Activated naive CD4-positive, alpha-beta T cell treated with anti-CD3 and anti-CD28 coated beads for 36 hours (primary cell): ENCODE measurements at regions not wholly inside any gene's neighbourhood (a gene's known extent, or its start where the extent isn't known, plus 50 kb on each side); places are given as distances from the start of the nearest gene placed in this dataset.
A peak's percentile ranks its signal among the peaks of the same experiment; 100 is the strongest.

ENCODE experiments used
- CTCF ChIA-PET: fragments of 350-600 bp; sonication (Branson Sonifier 250); formaldehyde crosslinking; loops from one replicate; lab custom pipeline; 2021; ENCODE audit warnings: antibody characterized with exemption; lab: Charles Lee
- DNase-seq: peaks from one replicate; pipeline ENCODE4 v3.0.0-alpha.2; 2020
- H3K27ac Mint-ChIP-seq: one replicate; pipeline ENCODE4 v1.8.0; 2021; ENCODE audit warnings: mild to moderate bottlenecking, mixed read lengths
- H3K27me3 Mint-ChIP-seq: one replicate; pipeline ENCODE4 v1.8.0; 2021; ENCODE audit warnings: low read depth, mixed read lengths
- H3K36me3 Mint-ChIP-seq: one replicate; pipeline ENCODE4 v1.8.0; 2021; ENCODE audit warnings: low read depth, mixed read lengths
- H3K4me1 Mint-ChIP-seq: one replicate; pipeline ENCODE4 v1.8.0; 2021; ENCODE audit warnings: low read depth, mixed read lengths
- H3K4me3 Mint-ChIP-seq: one replicate; pipeline ENCODE4 v1.8.0; 2021; ENCODE audit warnings: mild to moderate bottlenecking, moderate library complexity, mixed read lengths
- H3K9me3 Mint-ChIP-seq: one replicate; pipeline ENCODE4 v1.8.0; 2021; ENCODE audit warnings: mixed read lengths
- intact Hi-C: fragments of 100-400 bp; cut with micrococcal nuclease; formaldehyde crosslinking; loops from one replicate; pipeline ENCODE4 v1.15.1; 2023

DNA sequence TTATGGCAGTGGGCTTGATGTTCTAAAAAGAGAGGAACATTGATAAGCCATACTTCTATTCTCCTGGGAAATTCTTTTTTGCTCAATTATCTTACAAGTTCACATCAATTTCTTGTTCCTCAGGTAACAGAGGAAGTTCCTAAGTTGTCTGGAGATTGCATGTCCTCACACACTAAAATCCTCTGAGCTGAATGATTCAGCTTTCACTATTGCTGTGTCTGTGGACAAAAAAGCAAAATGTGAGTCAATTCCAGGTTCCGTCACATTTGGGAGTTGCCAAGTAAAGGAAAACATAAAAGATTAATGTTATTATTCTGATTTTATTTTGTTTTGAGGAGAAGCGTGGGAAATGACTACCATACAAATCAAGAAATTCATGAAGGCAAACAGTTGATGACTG lies 316.7 kb downstream of the CHRM3 start:
- Mint-ChIP-seq H3K27ac (no peak overlapping the region), H3K36me3 (peaks cover 21% of the 10 kb centered on the region)
- intact Hi-C loops = no loop called here

DNA sequence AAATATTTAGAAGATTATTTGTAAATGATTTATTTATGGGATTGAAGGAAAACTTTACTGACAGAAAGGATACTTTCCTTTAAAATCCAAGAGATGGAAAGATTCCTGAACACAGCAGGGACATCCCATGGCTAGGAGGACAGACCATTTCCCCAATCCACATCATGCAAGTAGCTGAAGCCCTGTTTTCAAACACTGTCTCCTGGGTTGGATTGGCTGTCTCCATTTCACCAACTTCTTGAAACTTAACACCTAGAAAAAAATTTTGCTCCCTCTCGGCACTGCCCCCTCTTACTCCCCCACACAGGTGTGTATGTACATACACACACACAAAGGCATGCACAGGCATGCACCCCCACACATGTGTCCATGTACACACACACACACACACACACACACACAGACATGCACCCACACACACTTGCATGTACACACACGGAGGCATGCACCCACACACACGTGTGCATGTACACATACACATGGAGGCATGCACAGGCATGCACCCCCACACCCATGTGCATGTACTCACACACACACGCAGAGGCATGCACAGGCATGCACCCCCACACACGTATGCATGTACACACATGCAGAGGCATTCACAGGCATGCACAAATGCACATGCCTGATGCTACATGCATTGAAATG lies 320.0 kb downstream of the CHRM3 start:
- Mint-ChIP-seq H3K9me3 (peaks cover 2% of the 10 kb centered on the region), H3K27me3 (no peaks in the 10 kb centered on the region), H3K4me1 (peaks cover 43% of the 10 kb centered on the region), H3K27ac (no peak overlapping the region), H3K36me3 (peaks cover 28% of the 10 kb centered on the region), H3K4me3 (no peak overlapping the region)
- DNase-seq = no peak
- CTCF ChIA-PET = interaction anchor here (1.1 kb wide), 1 partner anchor 30 kb away, joined by 3 read pairs; no protein-coding TSS in a partner anchor
- intact Hi-C loops = no loop called here

More for the DNA sequence above, 316.7 kb downstream of the CHRM3 start:
- H3K27me3 Mint-ChIP-seq = no peaks in the 10 kb centered on the region
- H3K4me1 Mint-ChIP-seq = peaks cover 20% of the 10 kb centered on the region
- H3K4me3 Mint-ChIP-seq = no peak overlapping the region
- no peaks in the 10 kb centered on the region for H3K9me3 Mint-ChIP-seq
- no peak for DNase-seq
- CTCF ChIA-PET = interaction anchor here (1.0 kb wide), 1 partner anchor 52 kb away, joined by 4 read pairs; no protein-coding TSS in a partner anchor

DNA sequence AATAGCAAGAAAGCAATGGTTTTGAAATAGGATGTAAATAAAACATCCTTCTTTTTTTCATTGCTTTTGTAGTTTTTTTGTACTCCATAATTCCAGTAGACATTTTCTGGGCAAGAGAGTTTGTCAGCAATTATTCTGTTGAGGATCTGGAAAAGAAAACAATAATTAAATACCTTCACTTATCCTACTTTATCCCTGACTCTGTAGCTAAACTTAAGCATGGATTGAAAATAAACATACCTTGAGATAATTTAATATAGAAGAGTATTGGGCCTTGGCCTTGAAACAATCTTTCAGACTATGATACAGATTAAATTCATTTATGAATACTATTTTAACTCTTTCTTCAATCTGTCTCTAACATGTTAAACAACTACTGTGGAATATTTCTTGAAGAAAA lies 321.2 kb downstream of the CHRM3 start:
- Mint-ChIP-seq H3K9me3 (peaks cover 2% of the 10 kb centered on the region), H3K27me3 (no peaks in the 10 kb centered on the region), H3K4me3 (no peak overlapping the region), H3K27ac (no peak overlapping the region), H3K4me1 (peaks cover 50% of the 10 kb centered on the region), H3K36me3 (peaks cover 31% of the 10 kb centered on the region)
- no peak for DNase-seq
- intact Hi-C loops = loop anchor here (1.0 to 2.0 kb wide), 2 partner anchors 12 to 107 kb away; no protein-coding TSS in a partner anchor
- CTCF ChIA-PET = interaction anchor here (0.7 to 3.3 kb wide), 4 partner anchors 11 to 44 kb away, joined by 3 to 13 read pairs (median 3); no protein-coding TSS in a partner anchor

DNA sequence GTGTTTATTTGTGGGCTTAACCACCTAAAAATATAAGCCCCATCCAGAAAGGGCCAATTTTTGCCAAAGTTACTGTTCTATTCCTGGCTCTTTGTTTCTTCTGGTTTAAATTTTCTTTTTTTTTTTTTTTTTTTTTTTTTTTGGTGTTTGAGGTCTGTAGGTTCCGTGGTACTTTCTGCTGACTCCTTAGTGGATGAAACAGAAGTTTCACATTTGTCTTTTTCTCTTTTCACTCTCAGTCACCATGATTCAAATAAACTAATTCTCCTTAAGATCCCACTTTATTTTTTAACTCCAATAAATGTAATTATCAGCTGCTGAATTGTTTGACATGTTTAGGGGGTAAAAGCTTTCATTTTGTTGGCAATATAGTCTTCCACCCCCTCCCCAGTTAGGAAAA lies 322.3 kb downstream of the CHRM3 start:
- peaks cover 43% of the 10 kb centered on the region for H3K4me1 Mint-ChIP-seq
- intact Hi-C loops = loop anchor here (1.0 to 2.0 kb wide), 2 partner anchors 11 to 106 kb away; no protein-coding TSS in a partner anchor
- H3K9me3 Mint-ChIP-seq = peaks cover 2% of the 10 kb centered on the region
- no peak overlapping the region for H3K27ac Mint-ChIP-seq
- no peaks in the 10 kb centered on the region for H3K27me3 Mint-ChIP-seq
- no peak overlapping the region for H3K4me3 Mint-ChIP-seq
- H3K36me3 Mint-ChIP-seq = peaks cover 33% of the 10 kb centered on the region
- CTCF ChIA-PET = interaction anchor here (0.6 to 3.3 kb wide), 4 partner anchors 10 to 65 kb away, joined by 3 to 13 read pairs (median 8); no protein-coding TSS in a partner anchor
- DNase-seq = no peak

DNA sequence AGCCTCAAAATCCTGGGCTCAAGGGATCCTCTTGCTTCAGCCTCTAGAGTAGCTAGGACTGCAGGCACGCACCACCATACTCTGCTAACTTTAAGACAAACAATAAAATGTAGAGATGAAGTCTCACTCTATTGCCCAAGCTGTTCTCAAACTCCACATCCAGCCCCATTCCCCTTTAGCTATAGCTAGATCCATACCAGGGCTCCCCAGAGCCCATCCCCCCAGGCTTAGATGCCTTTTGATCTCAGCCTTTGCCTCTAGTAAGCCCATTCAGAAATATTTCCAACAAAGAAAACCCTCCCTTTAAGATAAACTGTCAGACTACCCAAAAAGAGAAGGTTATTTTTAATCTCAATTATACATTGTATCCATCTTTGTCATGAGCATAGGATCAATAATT lies 325.4 kb downstream of the CHRM3 start:
- intact Hi-C loops = loop anchor here (10.0 kb wide), 2 partner anchors 903 to 1963 kb away; partner anchors contain the start of gene GREM2
- Mint-ChIP-seq H3K4me3 (no peak overlapping the region), H3K9me3 (peaks cover 2% of the 10 kb centered on the region), H3K4me1 (peaks cover 35% of the 10 kb centered on the region), H3K27me3 (no peaks in the 10 kb centered on the region), H3K36me3 (peaks cover 16% of the 10 kb centered on the region), H3K27ac (no peak overlapping the region)
- no peak for DNase-seq
- CTCF ChIA-PET = no interaction called here

DNA sequence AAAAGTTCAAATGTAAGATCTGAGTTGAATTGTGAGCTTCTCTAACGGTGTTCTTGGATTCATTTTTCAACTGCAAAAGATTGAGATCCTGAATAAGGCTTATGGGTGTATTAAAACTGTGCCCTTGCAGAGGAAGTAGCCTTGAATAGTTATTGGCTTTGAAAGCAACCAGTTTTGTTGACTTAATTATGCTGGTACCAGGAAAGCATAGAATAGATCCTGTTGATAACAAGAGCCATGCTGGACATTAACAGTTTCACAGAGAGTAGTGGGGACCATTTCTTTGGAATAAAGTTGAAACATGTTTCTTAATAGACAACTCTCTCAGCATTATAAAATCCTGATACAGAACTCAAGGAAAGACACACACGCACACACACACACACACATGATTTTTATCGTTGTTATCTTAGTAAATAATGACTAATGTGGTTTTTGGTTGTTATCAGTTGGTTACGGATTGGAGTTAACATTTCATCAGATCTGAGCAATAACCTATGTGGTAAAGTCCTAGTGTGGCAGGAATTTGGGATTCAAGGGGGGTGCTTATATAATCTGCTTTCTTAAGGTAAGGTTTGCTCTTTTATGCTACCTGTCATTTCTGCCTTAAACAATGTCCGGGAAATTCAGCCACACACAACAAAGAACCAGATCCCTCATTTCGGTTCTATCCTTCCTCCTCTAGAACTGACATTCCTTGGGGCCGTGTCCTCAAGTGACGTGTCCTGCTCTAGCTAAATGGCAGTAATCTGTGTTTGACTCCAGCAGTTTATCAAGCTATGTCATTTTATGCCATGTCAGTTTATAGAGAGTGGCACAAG lies 330.9 kb downstream of the CHRM3 start:
- DNase-seq = no peak
- Mint-ChIP-seq H3K27ac (peak overlapping the region; percentile 97), H3K4me1 (peaks cover 23% of the 10 kb centered on the region), H3K36me3 (peaks cover 5% of the 10 kb centered on the region), H3K9me3 (no peaks in the 10 kb centered on the region), H3K27me3 (no peaks in the 10 kb centered on the region), H3K4me3 (peak overlapping the region; percentile 91)
- CTCF ChIA-PET = interaction anchor here (1.0 kb wide), 1 partner anchor 130 kb away, joined by 4 read pairs; no protein-coding TSS in a partner anchor
- intact Hi-C loops = loop anchor here (5.0 to 10.0 kb wide), 3 partner anchors 215 to 1957 kb away; partner anchors contain the start of gene GREM2

DNA sequence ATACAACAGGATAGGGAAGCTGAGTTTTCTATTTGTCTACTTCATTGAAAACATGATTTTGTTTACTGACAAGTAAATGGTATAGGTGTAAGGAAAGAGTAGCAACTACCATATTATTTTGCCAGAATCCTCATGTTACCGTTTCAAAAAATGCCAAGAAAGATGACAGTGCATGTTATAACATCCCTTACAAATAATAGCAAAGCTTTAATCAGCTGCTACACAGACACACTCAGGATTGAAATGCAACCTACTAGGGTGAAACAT lies 331.5 kb downstream of the CHRM3 start:
- DNase-seq = no peak
- peak overlapping the region; percentile 97 for H3K27ac Mint-ChIP-seq
- H3K27me3 Mint-ChIP-seq = no peaks in the 10 kb centered on the region
- peak overlapping the region; percentile 91 for H3K4me3 Mint-ChIP-seq
- intact Hi-C loops = loop anchor here (2.0 to 10.0 kb wide), 4 partner anchors 169 to 1957 kb away; partner anchors contain the start of gene GREM2
- no peaks in the 10 kb centered on the region for H3K9me3 Mint-ChIP-seq
- H3K4me1 Mint-ChIP-seq = peaks cover 24% of the 10 kb centered on the region
- peaks cover 5% of the 10 kb centered on the region for H3K36me3 Mint-ChIP-seq
- CTCF ChIA-PET = interaction anchor here (1.0 to 2.0 kb wide), 3 partner anchors 9 to 311 kb away, joined by 3 to 13 read pairs (median 4); no protein-coding TSS in a partner anchor

DNA sequence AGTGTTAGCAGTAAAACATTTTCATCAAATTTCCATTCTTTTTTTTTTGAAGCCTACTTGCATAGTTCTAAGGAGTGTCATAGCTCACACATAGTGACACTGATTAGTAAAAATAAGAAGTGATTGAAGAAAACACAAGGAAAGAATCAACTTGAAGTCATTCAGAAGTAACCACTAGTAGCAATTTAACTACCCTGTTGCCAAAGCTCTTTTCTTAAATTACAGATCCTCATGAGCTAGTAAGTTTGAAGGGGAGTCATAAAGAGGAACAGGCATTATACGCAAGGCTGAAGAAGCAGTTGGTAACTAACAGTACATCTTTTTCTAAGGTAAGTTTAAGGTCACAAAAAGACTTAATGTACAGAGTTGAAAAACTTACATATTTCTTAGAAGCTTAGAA lies 332.2 kb downstream of the CHRM3 start:
- intact Hi-C loops = loop anchor here (2.0 to 10.0 kb wide), 4 partner anchors 170 to 1956 kb away; partner anchors contain the start of gene GREM2
- Mint-ChIP-seq H3K27ac (peak overlapping the region; percentile 97), H3K4me3 (peak overlapping the region; percentile 91), H3K9me3 (no peaks in the 10 kb centered on the region), H3K4me1 (peaks cover 29% of the 10 kb centered on the region), H3K27me3 (no peaks in the 10 kb centered on the region), H3K36me3 (peaks cover 3% of the 10 kb centered on the region)
- no peak for DNase-seq
- CTCF ChIA-PET = interaction anchor here (1.0 to 2.0 kb wide), 3 partner anchors 10 to 311 kb away, joined by 3 to 13 read pairs (median 4); no protein-coding TSS in a partner anchor

DNA sequence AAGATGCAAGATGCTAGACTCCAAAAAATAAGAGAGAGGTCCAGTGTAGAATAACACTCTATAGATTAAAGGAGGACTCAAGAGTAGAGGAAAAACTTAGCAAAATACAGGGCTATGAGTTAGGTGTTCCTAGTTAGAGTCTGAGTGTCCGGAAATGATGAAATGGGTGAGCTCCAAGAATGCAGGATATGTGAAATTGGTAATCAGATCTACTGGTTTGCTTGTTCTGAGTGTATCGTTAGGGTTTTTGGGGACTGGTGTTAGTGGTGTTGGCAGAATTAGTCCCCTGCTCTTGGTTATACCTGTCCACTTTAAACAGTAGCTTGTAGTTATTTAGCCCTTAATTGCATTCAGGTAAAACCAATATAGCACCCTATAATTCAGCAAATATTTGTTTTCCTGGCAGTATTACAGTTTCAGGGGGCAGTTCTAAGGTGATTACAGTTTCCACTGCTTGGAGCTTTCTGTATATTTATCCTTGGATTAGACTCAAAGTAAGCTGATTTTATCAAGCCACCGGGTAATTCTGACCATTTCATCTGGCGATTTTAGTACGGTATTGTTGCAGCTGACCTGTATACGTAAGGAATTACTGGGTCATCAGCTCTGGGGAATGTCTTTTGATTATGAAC lies 332.7 kb downstream of the CHRM3 start:
- CTCF ChIA-PET = interaction anchor here (0.8 to 2.0 kb wide), 3 partner anchors 11 to 179 kb away, joined by 3 to 13 read pairs (median 4); no protein-coding TSS in a partner anchor
- H3K4me1 Mint-ChIP-seq = peaks cover 34% of the 10 kb centered on the region
- peak; percentile 49 for DNase-seq
- H3K27me3 Mint-ChIP-seq = no peaks in the 10 kb centered on the region
- H3K9me3 Mint-ChIP-seq = no peaks in the 10 kb centered on the region
- peak overlapping the region; percentile 91 for H3K4me3 Mint-ChIP-seq
- intact Hi-C loops = loop anchor here (1.0 to 10.0 kb wide), 7 partner anchors 11 to 1956 kb away; partner anchors contain the start of gene GREM2
- peak overlapping the region; percentile 97 for H3K27ac Mint-ChIP-seq
- H3K36me3 Mint-ChIP-seq = peaks cover 3% of the 10 kb centered on the region

DNA sequence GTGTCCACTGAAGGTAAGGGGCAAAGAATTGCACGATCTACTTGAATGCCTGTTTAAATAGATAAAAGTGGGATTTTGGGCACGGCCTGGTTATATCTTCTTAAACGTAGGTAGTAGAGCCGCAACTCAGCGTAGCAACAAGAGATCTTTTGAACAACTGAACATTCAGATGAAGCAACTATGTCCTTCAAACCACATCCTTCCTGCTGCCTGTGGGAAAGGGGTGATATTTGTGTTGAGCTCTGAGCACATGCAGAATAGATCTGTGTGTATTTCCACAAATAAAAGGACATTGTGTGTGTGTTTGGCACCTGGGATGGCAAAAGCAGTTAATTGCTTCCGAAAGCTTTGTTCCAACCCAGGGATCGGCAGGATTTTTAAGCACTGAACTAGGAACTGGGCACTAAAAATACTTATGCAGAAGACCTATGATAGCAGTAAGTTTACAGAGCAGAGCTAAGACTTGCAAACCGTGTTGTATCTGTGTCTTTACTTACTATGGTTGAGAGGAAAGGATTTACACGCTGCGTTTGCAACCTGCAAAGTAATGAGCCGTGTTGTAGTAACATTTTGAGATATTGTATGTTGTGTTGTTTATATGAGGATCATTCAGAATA lies 333.4 kb downstream of the CHRM3 start:
- Mint-ChIP-seq H3K4me1 (peaks cover 41% of the 10 kb centered on the region), H3K27ac (peak overlapping the region; percentile 97), H3K36me3 (peaks cover 3% of the 10 kb centered on the region), H3K27me3 (no peaks in the 10 kb centered on the region), H3K4me3 (peak overlapping the region; percentile 91), H3K9me3 (no peaks in the 10 kb centered on the region)
- CTCF ChIA-PET = interaction anchor here (0.8 to 2.0 kb wide), 3 partner anchors 11 to 178 kb away, joined by 3 to 13 read pairs (median 4); no protein-coding TSS in a partner anchor
- intact Hi-C loops = loop anchor here (1.0 to 10.0 kb wide), 7 partner anchors 11 to 1955 kb away; partner anchors contain the start of gene GREM2
- DNase-seq = peak; percentile 74

DNA sequence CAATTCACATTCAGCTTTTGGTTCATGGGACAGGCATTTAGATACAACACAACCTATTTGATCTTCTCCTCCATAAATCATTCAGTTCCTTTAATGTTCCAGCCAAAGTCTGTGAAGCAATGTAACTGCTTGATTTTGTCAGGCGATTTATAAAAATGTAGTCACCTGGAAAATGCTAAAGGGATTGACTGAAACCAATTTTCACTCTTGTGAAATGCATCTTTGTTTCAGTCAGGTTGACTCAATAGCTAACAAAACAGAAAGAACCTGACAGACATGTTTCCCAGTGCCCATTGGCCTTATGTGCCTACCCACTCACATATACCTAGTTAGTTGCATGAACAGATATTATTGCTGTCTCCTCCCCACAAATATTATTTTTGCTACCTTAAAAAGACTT lies 335.7 kb downstream of the CHRM3 start:
- intact Hi-C loops = loop anchor here (1.0 kb wide), 1 partner anchor 70 kb away; no protein-coding TSS in a partner anchor
- CTCF ChIA-PET = no interaction called here
- peak overlapping the region; percentile 67 for H3K27ac Mint-ChIP-seq
- peaks cover 3% of the 10 kb centered on the region for H3K36me3 Mint-ChIP-seq
- peaks cover 52% of the 10 kb centered on the region for H3K4me1 Mint-ChIP-seq
- no peaks in the 10 kb centered on the region for H3K9me3 Mint-ChIP-seq
- peak; percentile 39 for DNase-seq
- peak overlapping the region; percentile 72 for H3K4me3 Mint-ChIP-seq
- no peaks in the 10 kb centered on the region for H3K27me3 Mint-ChIP-seq
